GM19397 (cell line): ENCODE measurements at regions not wholly inside any gene's neighbourhood (a gene's known extent, or its start where the extent isn't known, plus 50 kb on each side); places are given as distances from the start of the nearest gene placed in this dataset.
"Not testable (repeated sequence)": the region's sequence is repeated elsewhere in the genome, so short reads cannot be mapped to it uniquely, and the experiment has no call there.

ENCODE experiments used
- ATAC-seq: cut with Tn5 transposase; IDR thresholded peaks from one replicate; pipeline ENCODE4 v1.9.1; 2021; ENCODE audit warnings: mild to moderate bottlenecking, moderate library complexity; ENCODE audit not compliant: unreplicated experiment

DNA sequence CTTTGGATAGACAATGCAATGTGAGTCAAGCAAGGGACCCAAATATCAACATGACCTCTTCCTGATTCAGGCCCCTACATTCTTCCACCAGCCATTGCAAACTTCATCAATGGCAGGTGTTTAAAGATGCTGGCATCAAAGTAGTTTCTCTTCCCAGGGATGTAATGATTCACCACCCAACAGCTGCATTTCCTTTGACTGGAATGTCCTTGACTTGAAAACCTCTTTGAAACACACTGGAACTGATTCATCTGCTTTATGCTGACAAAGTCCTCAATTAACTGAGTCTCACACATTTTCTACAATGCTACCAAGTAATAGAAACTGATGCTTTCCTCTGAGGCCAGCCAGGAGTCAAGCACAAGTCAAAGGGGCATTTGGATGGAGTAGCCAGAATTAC, 385.5 kb downstream of the GBE1 start:
- ATAC-seq, result no peak

- ATAC-seq, result no peak
Measured at GRCh38 chr3:81364411-81364810, 397.0 kb downstream of the GBE1 start.

- ATAC-seq, result no peak
Measured at GRCh38 chr3:81363816-81364215, 397.6 kb downstream of the GBE1 start.

DNA sequence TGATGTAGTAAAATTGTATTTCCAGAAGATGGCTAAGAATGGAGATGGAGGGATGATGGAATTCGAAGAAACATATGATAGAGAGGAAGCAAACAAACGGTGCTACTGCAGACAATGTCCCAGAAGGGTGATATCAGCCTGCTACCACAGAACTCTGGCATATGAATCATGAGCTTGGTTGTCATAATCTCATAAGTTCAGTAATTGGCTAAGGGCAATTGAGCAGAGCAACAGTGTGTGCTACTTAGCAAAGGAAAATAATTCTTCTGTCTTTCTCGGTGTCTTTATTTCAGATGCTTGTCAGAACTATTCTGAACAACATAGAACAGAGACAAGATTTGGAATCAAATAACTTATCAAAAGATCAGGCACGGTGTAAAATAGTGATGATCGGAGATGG, 407.3 kb downstream of the GBE1 start:
- no peak for ATAC-seq

DNA sequence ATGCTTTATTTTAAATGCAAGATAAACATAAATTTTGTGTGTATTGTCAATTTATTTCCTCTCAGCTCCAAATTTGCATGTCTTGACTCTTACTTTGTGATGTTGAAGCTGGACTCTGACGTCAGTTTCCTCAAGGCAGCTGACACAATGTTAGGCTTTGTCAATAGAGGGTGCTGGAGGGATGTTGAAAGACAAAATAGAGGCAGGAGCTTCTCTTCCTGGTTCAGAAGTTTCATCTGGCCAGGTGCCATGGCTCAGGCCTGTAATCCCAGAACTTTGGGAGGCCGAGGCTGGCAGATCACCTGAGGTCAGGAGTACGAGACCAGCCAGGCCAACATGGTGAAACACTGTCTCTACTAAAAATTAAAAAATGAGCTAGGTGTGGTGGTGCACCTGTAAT, 408.6 kb downstream of the GBE1 start:
- no peak for ATAC-seq

DNA sequence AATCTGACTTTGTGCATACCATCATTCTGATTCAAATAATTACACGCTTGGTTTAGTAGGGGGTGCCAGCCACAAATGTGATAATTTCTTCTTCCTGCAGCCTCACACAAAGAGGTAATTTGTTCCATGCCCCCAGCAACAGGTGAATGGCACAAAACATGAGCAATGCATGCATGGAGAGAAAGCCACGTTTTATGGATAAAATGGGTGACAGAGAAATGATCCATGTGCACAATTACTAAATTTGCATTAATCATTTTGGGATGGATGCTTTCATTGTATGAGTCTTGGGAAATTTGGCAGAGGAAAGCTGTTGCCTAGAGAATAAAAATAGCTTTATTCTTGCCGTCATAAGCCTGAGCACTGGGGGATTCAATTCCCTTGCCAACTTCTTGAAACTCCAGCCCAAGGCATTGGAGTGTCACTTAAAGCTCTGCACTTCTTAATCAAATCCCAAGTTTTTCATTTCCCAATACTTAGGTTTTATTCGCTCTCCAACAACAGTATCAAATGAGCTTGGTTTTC, 411.6 kb downstream of the GBE1 start:
- ATAC-seq, result no peak

GRCh38 chr3:81339040-81339845, 422.2 kb downstream of the GBE1 start:
- peak; percentile 58 for ATAC-seq

- no peak for ATAC-seq
Measured at GRCh38 chr3:81336470-81336869, 425.0 kb downstream of the GBE1 start.

DNA sequence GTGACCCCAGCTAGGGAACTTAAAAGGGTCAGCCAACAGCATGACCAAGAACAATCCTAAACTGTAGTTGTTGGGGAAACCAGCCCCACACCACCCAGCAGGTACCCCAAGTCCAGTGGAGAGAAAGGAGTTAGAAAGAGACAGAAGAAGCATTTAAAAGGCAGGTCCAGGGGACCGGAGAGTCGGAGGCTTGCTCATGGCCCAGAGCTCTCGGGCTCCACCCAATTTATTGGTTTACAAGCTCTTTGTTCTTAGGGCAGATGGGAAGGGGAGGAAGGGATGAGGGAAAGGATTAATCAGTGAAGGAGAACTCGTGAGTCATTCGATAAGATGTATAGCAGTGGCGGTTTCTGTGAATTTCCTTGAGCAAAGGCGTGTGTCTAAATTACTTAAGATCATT, 431.6 kb downstream of the GBE1 start:
- not testable (repeated sequence) for ATAC-seq

- ATAC-seq, result no peak
Measured at GRCh38 chr3:81326245-81326644, 435.2 kb downstream of the GBE1 start.

DNA sequence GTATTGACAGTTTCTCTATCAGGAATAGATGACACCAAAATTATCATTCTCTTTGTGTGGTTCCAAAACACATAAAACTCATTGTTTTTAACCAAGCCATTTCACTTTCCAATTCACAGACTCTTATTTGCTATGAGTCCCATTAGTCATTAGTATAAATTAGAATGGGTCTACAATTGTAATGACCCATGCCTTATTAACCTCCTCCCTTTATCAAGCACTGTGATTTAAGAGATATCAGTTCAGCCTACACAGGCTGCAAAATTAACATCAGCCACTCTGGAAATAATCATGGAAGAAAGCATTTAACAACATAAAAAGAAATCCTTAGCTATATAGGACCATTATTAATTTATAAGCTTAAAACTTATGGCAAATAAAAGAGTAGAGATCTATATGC, 440.6 kb downstream of the GBE1 start:
- ATAC-seq, result no peak

DNA sequence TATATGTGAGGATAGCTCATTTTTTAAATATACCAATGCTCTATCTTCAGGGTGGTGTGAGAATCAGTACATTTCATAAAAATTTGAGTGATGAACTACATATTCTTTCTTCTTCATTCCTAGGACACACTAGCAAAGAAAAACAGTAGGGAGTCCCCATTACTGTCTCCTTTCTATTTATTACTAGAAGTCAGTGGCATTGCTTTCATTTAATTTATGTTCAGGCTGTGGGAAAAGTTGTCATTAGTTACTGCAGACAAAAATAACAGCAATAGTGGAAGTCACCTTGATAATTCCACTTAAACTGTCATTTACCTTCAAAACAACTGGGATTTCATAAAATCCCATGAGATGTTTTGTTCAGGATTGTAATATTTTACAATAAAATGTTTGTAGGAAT, 446.4 kb downstream of the GBE1 start:
- ATAC-seq, result no peak

DNA sequence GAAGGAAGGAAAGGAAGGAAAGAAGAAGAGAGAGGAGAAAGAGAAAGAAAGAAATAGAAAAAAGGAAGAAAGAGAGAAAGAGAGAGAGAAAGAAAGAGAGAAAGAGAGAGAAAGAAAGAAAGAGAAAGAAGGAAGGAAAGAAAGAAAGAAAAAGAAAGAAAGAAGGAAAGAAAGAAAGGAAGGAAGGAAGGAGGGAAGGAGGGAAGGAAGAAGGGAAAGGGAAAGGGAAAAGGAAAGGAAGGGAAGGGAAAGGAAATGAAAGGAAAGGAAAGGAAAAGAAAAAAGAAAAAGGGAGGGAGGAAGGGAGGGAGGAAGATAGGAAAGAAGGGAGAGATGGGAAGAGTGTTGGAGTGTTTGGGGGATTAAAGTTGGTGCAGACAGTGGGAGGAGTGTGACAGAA, 450.1 kb downstream of the GBE1 start:
- no peak for ATAC-seq

GRCh38 chr3:81308306-81308705, 453.1 kb downstream of the GBE1 start:
- ATAC-seq, result no peak

DNA sequence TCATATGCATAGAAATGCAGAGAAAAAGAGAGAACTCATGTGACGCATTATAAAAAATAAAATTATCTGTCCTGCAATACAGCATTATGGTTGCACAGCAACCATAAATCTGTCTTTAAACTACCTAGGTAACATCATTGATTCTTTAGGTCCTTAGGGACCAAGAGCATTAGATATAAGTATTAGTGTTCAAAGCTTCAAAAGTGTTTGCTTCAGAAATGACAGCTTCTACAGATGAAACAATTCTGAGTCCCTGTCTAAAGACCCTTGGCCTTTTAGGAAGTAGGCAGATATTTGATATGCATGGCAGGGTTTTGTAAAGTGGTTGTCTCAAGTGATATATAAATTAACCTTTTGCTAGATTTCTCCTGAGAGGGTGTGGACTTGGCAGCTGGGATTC, 454.2 kb downstream of the GBE1 start:
- no peak for ATAC-seq

DNA sequence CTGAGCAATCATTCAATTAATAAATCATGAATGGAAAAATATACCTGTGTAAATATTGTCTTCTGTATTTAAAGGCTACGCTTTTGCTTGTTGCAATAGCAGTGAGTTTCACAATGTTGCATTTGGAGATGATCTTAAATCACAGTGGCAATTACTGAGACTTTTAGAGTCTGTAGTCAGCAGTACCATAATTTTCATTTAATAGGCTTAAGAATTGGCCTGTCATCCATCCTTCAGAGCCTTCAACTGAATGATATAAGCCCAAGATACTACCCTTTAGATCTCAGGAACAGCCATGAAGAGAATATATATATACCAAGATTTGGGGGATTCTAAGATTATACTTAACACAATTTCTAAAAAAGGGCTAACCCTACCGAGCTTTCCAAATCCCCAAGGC, 458.1 kb downstream of the GBE1 start:
- ATAC-seq, result no peak

- ATAC-seq, result no peak
Measured at GRCh38 chr3:81302045-81302444, 459.4 kb downstream of the GBE1 start.

DNA sequence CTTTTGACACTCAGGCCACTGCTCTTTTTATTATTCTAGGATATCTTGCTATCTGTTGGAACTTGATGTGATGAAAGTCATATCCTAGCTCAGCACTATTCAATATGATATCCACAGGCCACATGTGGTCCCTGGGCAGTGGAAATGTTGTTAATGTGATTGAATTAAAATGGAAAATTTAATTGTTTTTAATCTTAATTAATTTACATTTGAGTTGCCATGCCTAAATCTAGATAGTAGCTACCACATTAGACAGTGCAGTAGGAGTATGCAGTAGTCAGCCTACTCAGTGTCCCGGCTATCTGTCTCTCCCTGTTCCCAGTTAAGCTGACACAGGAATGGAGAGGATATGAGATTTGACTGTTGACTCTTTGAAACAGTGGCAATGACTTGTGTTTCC, 460.2 kb downstream of the GBE1 start:
- no peak for ATAC-seq

DNA sequence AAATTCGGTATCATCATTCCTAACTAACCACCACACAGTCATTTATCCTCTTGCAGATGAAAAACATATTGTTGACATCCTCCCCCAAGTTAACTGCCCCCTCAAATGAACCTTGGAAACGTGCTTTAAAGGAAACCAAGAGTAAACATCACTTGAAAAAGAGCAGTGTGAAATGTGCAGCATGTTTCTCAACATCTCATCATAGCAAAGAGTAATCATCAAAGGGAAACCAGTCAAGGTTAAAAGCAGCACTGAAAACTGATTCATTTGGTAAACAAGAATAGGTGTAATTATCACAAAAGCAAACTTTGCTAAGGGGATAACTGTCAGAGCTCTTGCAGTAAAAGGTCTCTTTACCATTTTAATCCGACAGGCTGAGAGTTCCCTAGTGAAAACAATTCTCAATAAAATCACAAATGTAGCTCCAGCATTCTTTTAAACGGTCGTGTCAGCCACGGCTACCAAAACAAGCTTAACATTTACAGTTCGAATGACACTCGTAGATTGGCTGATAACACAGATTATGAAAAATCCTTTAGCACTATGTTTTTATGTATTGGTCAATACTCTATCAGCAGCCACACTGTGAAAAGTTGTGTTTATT, 461.0 kb downstream of the GBE1 start:
- no peak for ATAC-seq

GRCh38 chr3:81299481-81299880, 462.0 kb downstream of the GBE1 start:
- no peak for ATAC-seq

DNA sequence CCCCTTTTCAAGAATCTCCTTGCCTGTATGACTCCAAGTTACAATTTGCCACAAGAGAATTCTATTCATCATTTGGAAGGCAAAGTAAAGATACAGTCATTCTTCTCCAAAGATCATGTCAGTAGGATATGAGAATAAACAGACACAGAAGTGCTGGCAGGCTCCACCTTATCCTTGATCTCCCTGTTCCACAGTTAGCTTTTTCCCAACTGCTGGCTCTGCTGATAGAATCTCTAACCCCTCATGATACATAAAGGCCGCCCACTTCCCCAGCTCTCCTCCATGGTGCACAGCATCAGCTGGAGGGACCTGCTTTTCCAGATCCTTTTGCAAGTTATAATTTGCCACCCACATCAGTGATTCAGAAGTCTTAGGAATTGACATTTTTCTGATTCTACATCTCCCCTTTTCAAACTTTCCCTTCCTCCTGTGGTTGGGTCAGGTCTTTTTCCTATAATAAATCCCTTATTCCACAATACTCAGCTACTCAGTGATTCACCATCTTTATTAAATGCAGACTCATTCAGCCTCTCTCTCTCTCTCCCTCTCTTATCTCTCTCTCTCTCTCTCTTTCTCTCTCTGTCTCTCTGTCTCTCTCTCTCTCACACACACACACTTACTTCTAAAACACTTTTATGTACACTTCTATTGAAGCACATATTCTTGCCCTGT, 465.4 kb downstream of the GBE1 start:
- ATAC-seq, result no peak

GRCh38 chr3:81293156-81293555, 468.3 kb downstream of the GBE1 start:
- ATAC-seq, result no peak
